ENCODE measurements at regions not wholly inside any gene's neighbourhood (a gene's known extent, or its start where the extent isn't known, plus 50 kb on each side); places are given as distances from the start of the nearest gene placed in this dataset.

DNA sequence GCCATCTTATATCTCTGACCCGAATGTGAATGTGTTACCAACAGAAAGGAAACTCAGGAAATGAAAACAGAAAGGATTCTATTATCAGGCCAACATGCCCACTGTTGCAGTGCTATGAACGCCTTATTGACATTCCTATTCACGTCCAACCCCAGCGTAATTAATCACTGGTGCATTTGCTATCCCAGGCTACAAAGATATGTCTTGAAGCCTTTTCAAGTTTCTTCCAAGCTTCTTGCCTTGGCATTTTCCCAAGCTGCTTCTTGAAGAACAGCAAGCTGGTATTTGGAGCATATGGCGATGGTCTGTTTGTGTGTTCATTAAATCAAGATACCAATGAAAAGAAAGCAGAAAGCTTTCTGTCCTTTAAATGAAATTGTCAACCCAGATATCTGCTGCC, 579.2 kb upstream of the ZNF462 start:
- DNase-seq: no peak

DNA sequence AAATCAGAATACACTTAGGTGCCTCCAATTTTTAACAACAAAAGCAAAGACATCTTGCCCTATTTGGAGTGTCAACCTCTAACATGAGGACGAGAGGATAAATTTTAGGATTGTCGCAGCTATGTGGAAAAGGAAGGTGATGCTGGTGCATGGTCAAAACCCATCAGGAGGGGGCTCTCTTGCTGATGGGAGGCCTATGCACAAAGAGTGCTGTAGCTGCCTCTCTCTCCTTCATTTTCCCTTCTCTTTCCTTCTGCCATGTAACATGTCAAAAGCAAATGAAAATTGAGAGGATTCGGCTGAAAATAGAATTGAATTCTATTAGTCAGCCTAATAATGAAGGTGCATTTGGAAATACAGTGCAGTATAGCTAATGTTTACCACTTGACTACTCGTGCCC, 578.7 kb upstream of the ZNF462 start:
- DNase-seq: no peak

DNA sequence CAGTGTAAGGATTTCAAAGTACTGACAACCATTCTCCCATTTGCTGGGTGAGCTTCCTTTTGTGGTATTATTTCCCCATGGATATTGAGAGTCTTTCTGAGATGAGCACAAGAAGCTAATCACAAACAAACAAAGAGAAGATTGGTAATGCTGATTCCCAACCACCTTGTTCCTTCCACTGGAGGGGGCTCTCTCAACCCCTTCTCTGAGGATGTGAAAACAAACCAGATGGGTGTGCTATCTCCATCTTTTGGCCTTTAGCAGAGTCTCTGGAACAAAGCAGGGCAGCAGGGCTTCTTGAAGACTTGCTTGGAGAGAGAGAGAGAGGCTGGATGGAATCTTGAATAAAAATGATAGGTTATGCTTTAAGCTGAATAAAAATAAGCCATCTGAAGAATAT, 576.7 kb upstream of the ZNF462 start:
- DNase-seq: no peak

DNA sequence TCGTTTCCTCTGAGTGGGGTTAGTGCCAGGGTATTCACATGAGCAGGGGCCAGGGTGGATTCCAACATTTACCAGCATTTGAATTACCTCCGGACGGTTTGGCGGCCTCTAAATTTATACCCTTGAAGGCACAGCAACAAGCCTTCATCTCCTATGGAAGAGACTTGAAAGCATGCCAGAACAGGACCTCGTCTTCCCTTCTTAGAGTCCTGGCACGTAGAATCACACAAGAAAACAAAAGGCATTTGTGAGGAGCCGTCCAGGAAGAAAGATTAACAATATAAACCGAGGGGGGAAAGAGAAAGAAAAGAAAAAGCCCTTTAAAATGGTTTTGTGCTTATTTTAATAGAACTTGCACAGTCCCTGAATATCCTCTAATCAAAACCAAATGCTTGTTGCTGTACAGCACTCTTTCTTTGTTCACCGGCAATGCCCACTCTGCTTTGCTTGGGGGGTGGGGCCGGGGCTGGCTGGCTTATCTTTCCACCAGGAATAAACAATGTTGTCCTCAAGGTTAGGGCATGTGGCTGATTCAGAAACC, 575.8 kb upstream of the ZNF462 start:
- DNase-seq: no peak

DNA sequence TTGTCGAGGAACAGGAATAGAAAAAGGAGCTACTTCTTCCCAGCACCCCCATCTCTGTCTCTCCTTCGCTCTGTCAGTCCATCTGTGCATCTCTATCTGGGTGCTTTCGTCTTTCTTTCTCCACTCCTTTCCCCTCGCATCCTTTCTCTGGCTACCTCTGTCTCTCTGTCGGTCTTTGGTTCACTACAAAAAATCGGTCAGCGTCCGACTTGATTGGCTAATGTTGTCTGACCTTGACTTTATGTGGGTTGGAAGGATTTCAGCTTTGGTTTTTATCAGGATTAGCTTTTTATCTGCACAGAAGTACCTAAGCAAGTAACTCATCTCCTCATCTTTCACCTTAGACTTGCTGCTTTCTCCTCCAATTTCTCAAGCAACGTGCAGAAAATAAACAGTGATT, 575.2 kb upstream of the ZNF462 start:
- no peak for DNase-seq

DNA sequence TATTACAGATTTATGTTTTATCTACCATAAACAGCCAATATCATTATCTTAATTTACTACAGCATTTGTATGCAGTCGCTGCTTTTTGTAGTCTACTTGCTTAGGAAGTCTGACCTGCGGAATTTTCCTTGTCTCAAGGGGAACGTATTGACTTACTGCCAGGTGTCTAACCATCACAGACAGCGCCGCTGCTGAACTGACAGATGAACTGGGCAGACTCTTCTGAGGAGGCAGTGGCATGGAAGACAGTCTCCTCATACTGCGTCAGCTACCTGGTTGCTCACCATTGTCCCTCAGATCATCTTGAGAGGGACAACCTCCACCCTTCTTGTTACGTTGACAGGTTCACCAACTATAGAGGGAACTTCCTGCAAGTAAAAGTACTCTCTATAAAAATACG, 574.3 kb upstream of the ZNF462 start:
- no peak for DNase-seq

DNA sequence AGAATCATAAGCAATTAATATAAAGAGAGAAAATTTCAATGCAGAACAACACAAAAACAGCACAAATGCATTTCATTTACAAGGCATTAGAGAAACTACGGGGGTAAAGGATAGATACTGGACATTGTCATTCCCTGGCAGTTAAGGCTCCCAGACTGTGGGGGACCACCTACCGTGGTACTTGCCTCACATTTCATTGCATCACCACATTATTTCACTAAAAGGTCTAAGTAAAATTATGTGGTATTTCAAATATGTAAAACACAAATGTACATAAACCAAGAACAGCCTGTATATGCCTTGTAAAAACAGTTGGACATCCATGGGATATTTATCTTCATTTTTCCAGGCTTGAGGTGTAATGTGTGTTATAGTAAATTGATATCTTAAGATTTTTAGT, 571.2 kb upstream of the ZNF462 start:
- DNase-seq: no peak

DNA sequence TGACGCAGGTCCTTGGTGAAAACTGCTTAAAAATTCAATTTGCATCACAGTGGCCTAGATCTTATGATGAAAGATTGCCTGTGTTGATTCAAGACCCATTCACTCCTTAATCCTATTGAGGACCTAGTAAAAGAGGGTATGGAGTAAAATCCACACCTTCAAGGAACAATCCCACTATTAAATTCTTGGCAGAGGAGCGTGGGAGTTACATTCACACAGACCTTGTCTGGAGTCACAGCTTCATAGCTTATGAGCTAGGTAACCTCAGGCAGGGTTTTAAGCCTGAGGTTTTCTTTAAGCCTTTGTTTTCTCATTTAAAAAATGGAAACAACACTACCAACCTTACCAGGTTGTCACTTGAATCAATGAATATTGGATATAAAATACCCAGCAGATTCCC, 566.5 kb upstream of the ZNF462 start:
- no peak for DNase-seq

DNA sequence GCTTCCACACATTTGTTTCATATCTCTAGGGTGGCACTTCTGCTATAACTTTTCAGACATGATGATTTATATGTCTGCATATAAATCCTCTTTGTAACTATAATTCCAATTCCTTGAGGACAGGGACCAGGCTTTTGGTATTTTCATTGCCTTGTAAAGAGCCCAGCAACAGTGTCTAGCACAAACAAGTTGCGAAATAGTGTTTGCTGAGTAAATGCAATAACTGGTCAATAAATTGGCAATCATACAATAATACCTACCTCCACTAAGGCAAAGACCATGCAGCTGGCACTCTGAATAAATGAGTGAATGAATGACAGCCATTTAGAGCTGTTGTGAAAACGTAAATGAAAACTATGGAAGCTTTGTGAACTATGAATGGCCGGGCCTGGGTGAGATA, 564.0 kb upstream of the ZNF462 start:
- no peak for DNase-seq

DNA sequence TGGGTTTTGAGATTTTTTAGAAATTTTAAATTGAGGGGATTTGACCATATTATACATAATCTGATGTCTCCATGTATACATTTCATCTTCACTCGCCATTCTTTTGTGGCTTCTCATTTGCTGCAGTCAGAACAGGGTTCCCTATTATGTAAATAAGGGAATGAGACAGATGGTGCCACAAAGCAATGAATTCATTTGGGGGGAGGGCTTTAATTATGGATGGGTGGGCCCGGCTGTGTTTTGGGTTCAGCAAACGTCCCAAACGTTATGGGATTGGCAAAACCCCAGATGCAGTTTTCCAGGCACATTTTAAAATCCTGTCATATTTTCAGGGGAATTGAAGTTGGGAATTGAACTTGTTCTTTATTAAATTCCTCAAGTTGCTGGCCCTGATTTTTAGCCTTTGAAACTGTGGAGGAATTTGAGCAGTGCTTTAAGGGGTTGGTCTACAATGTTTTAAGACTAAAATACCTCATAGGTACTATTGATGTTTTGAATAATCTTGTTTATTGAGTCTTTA, 558.5 kb upstream of the ZNF462 start:
- DNase-seq: no peak

DNA sequence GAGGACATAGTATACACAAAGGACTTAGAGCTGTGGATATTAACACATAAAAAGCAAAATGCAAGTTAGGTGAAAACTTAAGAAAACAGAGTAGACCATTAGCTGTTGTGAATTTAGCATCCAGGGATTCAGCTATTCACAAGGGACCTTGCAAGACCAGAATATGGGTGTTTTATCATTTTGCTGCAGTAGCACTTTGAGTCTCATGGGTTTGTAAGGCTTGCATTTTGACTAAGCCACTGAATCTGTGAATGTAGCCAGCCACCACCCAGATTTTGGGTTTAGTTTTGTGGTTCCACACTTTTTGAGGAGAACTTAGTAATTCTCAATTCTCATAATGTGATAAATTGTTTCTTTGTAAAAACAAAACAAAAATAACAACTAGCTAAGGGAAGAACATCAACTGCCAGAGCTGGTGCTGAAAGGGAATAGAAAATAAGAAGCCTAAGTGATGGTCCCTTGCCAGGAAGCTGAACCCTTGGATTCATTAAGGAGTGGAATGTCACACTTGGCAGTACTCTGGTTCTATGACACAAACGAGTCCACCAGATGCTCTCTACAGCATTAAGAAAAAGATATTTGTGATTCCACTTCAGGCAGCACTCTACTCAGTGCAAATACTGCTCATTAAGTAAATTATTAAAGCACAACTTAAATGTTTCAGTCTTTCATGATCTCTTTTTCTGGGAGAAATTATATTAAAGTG, 557.4 kb upstream of the ZNF462 start:
- DNase-seq: no peak

DNA sequence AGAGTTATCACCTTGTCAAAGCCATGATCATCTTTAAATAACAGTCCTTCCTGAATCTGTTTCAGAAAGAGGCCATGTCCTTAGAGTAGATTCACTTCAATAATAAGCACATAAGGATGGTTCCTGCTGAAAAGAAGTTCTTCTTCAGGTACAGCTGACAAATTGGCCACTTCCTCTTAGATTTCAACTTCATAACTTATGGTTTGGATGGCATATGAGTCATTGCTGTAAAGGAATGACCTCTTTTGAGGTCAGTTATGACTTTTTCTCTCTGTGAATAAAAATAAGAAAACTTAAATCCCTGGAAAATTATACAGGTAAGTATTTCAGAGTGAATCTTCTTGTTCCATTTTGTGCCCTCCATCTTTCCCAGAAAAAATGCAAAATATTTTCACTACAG, 555.3 kb upstream of the ZNF462 start:
- no peak for DNase-seq

DNA sequence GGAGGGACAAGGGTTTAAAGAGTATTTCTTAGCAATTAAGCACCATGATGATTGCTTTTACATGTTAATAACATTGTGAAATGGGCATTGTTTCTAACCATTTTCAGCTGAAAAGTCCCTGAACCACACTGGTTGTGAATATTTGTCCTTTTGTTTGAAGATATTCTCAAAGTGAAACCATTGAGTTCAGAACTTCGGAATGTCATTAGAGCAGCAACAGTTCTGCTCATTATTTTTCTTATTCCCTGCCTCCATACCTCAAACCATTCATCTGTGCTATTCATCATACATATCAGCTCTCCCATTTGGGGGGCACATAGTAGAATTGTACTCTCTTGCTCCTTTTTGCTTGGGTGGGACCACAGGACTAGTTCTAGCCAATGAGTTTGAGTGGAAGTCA, 553.0 kb upstream of the ZNF462 start:
- DNase-seq: no peak

DNA sequence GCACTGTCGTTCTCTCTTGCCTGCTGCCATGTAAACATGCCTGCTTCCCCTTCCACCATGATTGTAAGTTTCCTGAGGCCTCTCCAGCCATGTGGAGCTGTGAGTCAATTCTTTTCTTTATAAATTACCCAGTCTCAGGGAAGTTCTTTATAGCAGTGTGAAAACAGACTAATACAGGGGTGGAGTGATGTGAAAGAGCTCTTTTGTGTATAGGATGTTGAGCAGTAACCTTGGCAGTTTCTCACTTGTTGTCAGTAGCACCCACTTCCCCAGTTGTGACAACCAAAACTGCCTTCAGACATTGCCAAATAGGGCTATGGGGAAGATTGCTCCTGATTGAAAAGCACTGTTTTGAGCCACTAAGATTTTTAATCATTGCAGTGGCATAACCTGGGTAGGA, 552.2 kb upstream of the ZNF462 start:
- no peak for DNase-seq

DNA sequence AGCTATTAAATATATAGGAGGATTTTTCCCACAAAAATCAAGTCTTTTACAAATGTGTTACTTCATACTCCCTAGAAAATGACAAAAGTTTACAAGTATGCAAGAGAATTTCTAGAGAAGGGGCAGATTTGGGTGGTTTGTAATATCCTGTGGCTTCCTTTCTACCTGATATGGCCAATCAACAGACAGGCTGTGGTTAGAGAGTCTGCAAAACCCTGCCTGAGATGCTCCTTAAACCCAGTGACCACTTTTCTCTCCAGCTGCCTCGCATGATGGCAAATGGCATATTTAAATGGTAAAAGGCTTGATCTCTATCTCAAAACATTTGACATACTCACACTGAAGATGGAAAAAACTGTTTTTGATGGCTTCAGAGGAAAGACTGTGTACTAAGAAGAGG, 550.1 kb upstream of the ZNF462 start:
- no peak for DNase-seq

DNA sequence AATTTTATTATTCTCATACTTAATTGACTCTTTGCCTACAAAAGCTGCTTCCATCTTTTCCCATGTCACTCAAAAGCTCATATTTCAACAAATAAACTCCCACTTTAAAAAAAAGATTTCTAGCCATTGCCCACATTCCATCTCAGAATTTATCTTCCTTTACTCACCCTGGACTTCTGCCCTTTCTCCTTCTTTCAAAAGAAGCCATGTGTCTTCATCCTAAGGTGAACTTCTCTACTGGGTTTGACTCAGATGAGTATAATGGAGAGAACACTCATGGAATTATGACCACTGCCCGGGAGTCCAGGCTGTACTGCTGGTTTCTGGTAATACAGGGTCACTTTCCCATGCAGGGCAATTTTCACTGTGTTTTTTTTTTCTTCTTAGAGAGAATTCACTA, 548.5 kb upstream of the ZNF462 start:
- DNase-seq: no peak

DNA sequence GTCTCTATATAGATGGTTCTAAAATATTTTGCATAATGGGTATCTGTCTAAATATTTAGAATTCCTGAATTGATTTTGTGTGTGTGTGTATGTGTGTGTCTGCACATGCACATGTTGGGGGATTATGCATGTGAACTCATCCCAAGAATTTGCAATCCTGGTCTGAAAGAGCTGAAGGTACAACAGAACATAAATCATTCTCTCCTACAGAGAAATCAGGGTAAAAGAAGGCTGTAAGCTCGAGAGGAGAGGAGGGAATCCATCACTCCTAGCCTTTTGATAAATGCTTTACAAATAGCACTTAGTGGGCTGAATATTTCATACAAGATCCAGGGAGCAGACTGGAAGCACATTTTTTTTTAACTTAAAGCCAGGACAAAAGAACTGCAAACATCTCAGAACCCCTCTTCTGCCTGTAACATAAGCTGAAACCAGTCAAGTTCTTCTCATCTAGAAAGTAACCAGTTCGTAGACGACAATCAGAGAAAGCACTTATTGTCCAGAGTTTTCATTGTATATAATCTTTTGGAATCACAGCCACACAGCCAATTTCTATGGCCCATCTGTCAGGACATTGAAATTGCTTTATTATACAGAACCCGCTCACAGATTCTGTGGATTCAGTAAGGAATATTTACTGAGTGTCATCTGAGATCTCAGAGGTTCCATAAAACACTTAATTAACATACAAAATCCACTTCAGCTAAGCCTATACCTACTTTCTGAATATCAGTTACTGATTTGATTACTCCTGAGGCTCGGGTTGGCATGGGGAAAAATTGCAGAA, 541.4 kb upstream of the ZNF462 start:
- no peak for DNase-seq

DNA sequence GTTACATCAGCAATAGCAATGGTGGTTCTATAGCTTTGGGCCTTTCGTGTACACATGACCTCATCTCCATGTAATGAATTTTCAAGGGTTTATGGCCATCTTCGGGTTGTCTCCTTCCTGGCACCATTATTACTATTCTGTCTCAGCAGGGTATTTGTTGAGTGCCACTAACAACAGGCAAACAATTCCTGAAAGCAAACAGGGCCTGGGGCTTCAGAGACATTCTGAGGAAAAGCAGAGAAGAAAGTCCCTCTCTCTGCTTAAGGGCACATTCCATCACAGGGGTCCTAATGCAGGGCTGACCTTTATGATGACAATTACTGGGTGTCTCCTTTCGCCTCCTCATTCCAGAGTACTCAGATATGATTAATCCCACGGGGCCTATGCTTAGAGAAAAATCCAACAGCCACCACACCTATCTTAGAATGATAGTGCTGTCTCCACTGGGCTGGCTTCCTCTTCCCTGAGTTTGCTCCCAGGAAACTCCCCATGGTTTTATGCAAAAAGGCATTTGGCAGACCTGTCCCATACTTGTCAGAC, 540.2 kb upstream of the ZNF462 start:
- DNase-seq: no peak

DNA sequence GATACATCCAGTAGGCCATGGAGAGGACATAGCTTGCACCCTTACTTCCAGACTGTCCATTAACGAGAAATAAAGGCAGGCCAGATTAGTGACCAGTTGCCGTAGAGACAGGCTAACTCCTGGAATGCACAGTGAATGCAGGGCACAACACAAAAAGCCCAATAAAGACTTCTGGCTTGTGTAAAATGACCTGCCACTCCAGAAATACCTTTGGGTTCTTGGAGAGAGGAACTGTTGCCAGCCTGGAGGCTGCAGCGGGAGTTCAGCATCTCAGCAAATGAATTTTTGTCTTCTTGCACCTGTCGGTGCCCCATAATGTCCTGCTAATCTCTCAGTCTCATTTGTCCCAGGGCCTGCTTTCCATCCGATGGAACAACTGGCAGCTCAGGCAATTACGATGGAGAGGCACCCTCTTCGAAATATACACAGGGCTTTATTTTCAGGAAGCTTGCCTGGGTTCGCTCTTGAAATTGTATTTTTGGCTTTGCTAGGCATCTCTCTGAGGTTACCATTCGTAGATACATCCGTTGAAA, 538.8 kb upstream of the ZNF462 start:
- no peak for DNase-seq

DNA sequence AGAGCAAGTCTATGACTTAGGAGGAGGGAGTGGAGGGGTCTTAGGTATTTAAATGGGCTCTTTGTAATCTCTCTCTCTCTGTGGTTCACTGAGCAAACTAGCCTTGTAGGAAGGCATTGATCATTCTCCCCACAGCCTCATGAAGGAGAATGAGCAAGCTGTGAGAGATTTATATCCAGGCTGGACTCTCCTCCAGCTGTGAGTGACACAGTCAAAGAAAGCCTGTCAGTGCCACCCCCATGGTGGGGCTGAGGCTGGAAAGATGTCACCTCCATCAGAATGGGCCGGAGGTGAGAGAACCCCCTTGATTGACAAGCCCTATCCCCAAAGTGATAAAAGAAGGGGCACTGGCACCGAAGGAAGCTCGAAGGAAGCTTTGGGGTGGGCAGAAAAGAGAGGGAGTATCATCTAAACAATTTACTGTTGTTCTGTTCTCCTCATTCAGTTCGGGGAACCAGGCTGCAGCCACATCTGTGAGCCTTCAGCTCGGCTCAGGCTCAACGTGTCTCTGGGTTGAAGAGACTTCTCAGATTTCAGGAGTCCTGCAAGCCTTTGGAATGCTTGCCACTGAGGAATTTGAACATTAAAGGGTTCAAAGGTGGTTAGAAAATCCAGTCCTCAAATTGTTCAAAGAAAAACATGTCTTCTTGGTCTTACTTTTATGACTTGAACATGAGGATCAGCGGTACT, 538.2 kb upstream of the ZNF462 start:
- DNase-seq: no peak

DNA sequence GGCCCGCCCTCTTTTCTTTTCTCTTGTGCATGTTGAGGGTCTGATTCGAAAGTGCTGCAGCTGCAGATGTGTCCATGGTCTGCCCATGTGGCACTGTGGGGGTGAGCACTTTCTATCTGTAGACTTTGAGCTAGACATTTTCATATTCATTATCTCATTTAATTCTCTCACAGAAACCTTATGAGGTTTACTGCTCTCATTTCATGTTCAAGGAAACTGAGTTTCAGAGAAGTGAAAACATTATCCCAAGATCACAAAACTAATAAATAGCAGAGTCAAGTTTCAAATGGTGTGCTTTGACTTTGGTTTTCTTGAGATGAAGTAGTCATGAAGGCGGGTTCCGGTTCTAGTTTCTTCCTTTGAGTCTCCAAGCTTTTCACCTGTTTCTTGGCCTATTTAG, 536.5 kb upstream of the ZNF462 start:
- no peak for DNase-seq

DNA sequence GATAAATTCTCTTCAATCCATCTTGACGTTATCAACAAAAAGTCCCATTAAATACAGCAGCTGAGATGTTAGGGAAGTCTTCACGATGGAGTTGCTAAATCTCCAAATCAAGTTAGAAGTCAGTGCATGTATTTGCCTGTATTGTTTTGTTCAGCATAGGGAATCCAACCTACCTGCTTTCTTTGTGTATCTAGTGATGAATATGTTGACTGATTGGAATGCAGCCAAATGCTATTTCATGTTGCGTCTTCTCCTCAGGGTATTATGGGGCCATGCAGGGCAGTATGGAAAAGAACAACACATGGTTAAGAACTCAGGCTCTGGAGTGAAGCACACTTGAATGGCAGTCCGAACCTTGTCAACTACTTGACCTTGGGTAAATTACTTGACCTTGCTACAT, 529.5 kb upstream of the ZNF462 start:
- no peak for DNase-seq

DNA sequence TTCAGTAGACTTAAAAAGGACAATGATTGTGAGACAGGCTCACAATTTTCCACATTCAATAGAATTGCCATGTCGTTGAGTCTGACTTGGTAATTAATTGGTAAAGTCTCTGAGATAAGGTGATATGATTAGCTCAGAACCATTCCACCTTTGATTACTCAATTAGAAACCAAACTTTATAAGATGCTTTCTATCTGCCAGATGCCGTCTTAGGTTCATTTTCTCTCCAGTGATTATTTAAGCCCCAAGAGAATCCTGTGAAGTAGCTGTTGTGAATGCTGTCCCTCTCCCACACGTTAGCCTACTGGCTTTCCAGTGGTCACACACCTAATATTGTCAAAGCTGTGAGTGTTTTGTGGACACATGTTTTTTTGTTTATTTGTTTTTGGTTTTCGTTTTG, 528.9 kb upstream of the ZNF462 start:
- DNase-seq: no peak
